Natural killer cell (primary cell): ENCODE measurements at regions not wholly inside any gene's neighbourhood (a gene's known extent, or its start where the extent isn't known, plus 50 kb on each side); places are given as distances from the start of the nearest gene placed in this dataset.

Experiments
- ATAC-seq, 3 donors: fragments of 150-1000 bp in 2 of 3; fragments of 200-7000 bp in 1 of 3; cut with Tn5 transposase; 1 replicate in 1 of 3; 2 replicates in 2 of 3; pipeline ENCODE4 v1.10.0; 2021; ENCODE audit warnings: mild to moderate bottlenecking in 2 of 3, moderate library complexity in 2 of 3
- DNase-seq, 2 donors: peaks; one replicate each; pipeline versions ENCODE4 v3.0.0 to v3.0.0-alpha.2; 2013 to 2021; ENCODE audit warnings: mixed read lengths in 1 of 2
- H3K27ac ChIP-seq: one replicate; pipeline ENCODE4 v1.5.1; 2013; ENCODE audit warnings: mild to moderate bottlenecking, low read length
- H3K27me3 ChIP-seq: one replicate; pipeline ENCODE4 v1.6.1; 2013; ENCODE audit warnings: low read length; ENCODE audit not compliant: control insufficient read depth, insufficient read depth
- H3K36me3 ChIP-seq: one replicate; pipeline ENCODE4 v1.6.1; 2013; ENCODE audit warnings: low read length; ENCODE audit not compliant: control insufficient read depth, insufficient read depth
- H3K4me1 ChIP-seq: one replicate; pipeline ENCODE4 v1.6.1; 2013; ENCODE audit warnings: low read length; ENCODE audit not compliant: control insufficient read depth, insufficient read depth
- H3K4me3 ChIP-seq: one replicate; pipeline ENCODE4 v1.5.1; 2013; ENCODE audit warnings: low read length
- H3K9me3 ChIP-seq: one replicate; pipeline ENCODE4 v1.6.1; 2013; ENCODE audit warnings: low read length; ENCODE audit not compliant: control insufficient read depth, insufficient read depth
- H3K27ac Mint-ChIP-seq, 2 donors: one replicate each; pipeline ENCODE4 v1.8.0; 2022; ENCODE audit warnings: mild to moderate bottlenecking in 2 of 2, mixed read lengths in 2 of 2, moderate library complexity in 1 of 2
- H3K27me3 Mint-ChIP-seq, 2 donors: one replicate each; pipeline ENCODE4 v1.8.0; 2022; ENCODE audit warnings: low read depth in 2 of 2, mixed read lengths in 2 of 2
- H3K36me3 Mint-ChIP-seq: one replicate; pipeline ENCODE4 v1.8.0; 2022; ENCODE audit warnings: mixed read lengths
- H3K4me1 Mint-ChIP-seq, 2 donors: one replicate each; pipeline ENCODE4 v1.8.0; 2022; ENCODE audit warnings: mixed read lengths in 2 of 2
- H3K4me3 Mint-ChIP-seq: one replicate; pipeline ENCODE4 v1.8.0; 2022; ENCODE audit warnings: mild to moderate bottlenecking, moderate library complexity, mixed read lengths
- H3K9me3 Mint-ChIP-seq, 2 donors: one replicate each; pipeline ENCODE4 v1.8.0; 2022; ENCODE audit warnings: mixed read lengths in 2 of 2
- WGBS: methylation state at CpG from one replicate; pipeline ENCODE4 v1.1.7; 2013; ENCODE audit warnings: missing lambda C conversion rate; ENCODE audit not compliant: insufficient coverage; 5-methylcytosine and 5-hydroxymethylcytosine counted together
- intact Hi-C: fragments of 100-400 bp; cut with micrococcal nuclease; formaldehyde crosslinking; loops from one replicate; pipeline ENCODE4 v1.14.2; 2022
- TF ChIP-seq, protein P1 (sequence below): fragments of 200-600 bp; IDR thresholded peaks from one replicate; pipeline ENCODE4 v1.8.0; 2022; ENCODE audit warnings: antibody characterized with exemption

DNA sequence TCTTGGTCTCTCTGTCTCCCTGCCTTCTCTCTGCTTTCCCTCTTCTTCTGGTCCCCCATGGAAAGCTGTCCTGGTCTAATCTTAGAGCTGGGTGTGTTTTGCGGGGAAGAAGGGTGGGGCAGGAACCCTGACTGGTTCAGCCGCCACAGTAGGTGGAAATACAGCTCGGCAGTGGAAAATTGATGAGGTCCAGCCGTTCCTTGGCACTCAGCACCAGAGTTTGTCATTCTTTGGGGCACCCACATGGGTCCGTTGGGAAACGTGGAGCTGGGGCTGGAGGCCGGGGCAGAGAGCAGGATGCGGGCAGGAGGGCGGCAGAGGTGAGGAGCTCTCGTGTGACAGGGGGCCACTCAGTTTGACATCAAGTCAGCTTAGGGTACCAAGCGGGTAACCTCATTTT lies 364.2 kb upstream of the AMELY start:
- 4% methylated on average over 11 of the region's 11 CpGs for WGBS
- no peaks in the 10 kb centered on the region for H3K27me3 ChIP-seq
- H3K4me3 ChIP-seq: peak overlapping the region; percentile 74
- Mint-ChIP-seq H3K27me3 (no peaks in the 10 kb centered on the region), H3K27ac (peak overlapping the region in 1 of 2 donors; percentile 98), H3K4me3 (no peak overlapping the region), H3K36me3 (no peaks in the 10 kb centered on the region), H3K4me1 (peaks cover 0 to 36% of the 10 kb centered on the region in 2 donors), H3K9me3 (no peaks in the 10 kb centered on the region)
- peaks cover 63% of the 10 kb centered on the region for H3K4me1 ChIP-seq
- DNase-seq (peak in 1 of 2 donors; percentile 21), ATAC-seq (no peak)
- H3K36me3 ChIP-seq: no peaks in the 10 kb centered on the region
- H3K27ac ChIP-seq: peak overlapping the region; percentile 86
- intact Hi-C loops: no loop called here
- TF ChIP-seq, protein P1, sequence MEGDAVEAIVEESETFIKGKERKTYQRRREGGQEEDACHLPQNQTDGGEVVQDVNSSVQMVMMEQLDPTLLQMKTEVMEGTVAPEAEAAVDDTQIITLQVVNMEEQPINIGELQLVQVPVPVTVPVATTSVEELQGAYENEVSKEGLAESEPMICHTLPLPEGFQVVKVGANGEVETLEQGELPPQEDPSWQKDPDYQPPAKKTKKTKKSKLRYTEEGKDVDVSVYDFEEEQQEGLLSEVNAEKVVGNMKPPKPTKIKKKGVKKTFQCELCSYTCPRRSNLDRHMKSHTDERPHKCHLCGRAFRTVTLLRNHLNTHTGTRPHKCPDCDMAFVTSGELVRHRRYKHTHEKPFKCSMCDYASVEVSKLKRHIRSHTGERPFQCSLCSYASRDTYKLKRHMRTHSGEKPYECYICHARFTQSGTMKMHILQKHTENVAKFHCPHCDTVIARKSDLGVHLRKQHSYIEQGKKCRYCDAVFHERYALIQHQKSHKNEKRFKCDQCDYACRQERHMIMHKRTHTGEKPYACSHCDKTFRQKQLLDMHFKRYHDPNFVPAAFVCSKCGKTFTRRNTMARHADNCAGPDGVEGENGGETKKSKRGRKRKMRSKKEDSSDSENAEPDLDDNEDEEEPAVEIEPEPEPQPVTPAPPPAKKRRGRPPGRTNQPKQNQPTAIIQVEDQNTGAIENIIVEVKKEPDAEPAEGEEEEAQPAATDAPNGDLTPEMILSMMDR: no peak
- no peaks in the 10 kb centered on the region for H3K9me3 ChIP-seq

DNA sequence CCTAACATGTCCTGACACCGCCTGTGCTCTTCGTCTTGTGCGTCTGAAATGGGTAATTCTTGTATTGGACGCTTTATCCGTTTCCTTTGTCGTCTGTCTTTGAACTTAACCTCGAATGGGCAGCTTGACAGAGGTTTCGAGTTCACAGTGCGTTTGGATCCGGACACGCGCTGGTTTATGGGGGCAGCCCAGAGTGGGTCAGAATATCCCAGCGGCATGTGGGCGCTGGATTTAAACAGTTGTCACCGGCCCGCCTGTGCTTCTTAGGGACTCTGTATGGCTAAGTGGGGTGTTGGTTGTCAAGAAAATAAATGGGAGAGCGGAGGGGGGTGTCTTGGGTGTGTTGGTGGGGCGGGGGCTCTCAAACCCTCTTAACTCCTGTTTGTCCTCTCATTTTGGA lies 363.5 kb upstream of the AMELY start:
- peak overlapping the region in 1 of 2 donors; percentile 98 for H3K27ac Mint-ChIP-seq
- peak overlapping the region; percentile 86 for H3K27ac ChIP-seq
- ATAC-seq: no peak
- H3K36me3 ChIP-seq: no peaks in the 10 kb centered on the region
- no peaks in the 10 kb centered on the region for H3K9me3 ChIP-seq
- no peaks in the 10 kb centered on the region for H3K9me3 Mint-ChIP-seq
- H3K36me3 Mint-ChIP-seq: no peaks in the 10 kb centered on the region
- H3K27me3 Mint-ChIP-seq: no peaks in the 10 kb centered on the region
- H3K27me3 ChIP-seq: no peaks in the 10 kb centered on the region
- H3K4me3 Mint-ChIP-seq: no peak overlapping the region
- WGBS: under 1% methylated on average over 16 of the region's 18 CpGs
- peak in 1 of 2 donors; percentile 28 for DNase-seq
- H3K4me1 Mint-ChIP-seq: peaks cover 0 to 33% of the 10 kb centered on the region in 2 donors
- TF ChIP-seq, protein P1: no peak
- intact Hi-C loops: no loop called here
- peak overlapping the region; percentile 74 for H3K4me3 ChIP-seq
- peaks cover 59% of the 10 kb centered on the region for H3K4me1 ChIP-seq

DNA sequence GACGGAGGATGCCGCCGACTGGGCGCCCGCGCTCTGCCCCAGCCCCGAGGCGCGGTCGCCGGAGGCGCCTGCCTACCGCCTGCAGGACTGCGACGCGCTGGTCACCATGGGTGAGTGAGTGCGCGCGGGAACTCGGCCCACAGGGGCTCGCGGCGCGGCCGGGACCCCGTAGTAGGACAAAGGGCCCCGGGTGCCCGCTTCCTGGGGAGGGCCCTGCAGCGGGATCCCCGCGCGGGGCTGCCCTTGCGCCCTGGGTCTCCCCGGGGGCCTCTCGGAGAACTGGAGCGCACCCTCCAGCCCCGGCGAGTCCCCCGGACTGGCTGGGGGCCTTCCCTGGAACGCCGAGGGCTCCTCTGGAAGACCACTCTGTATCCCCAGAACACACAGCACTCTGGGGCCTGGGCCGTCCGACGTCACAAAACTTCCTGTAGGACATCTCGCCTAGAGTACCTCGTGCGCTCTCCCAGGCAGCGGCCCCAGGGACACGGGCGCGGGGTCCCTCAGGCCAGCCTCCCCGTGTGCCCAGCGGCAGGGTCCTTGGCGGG lies 362.9 kb upstream of the AMELY start:
- intact Hi-C loops: no loop called here
- TF ChIP-seq, protein P1: no peak
- Histone ChIP-seq H3K36me3 (no peaks in the 10 kb centered on the region), H3K27me3 (no peaks in the 10 kb centered on the region), H3K9me3 (no peaks in the 10 kb centered on the region), H3K27ac (peak overlapping the region; percentile 86), H3K4me3 (peak overlapping the region; percentile 74), H3K4me1 (peaks cover 53% of the 10 kb centered on the region)
- no peaks in the 10 kb centered on the region for H3K27me3 Mint-ChIP-seq
- DNase-seq: peak; percentile 30 to 35
- H3K27ac Mint-ChIP-seq: peak overlapping the region in 1 of 2 donors; percentile 98
- no peaks in the 10 kb centered on the region for H3K9me3 Mint-ChIP-seq
- H3K4me1 Mint-ChIP-seq: peaks cover 0 to 27% of the 10 kb centered on the region in 2 donors
- peak in 2 of 3 donors; percentile 2 to 3 for ATAC-seq
- under 1% methylated on average over 54 of the region's 54 CpGs for WGBS
- no peaks in the 10 kb centered on the region for H3K36me3 Mint-ChIP-seq
- H3K4me3 Mint-ChIP-seq: no peak overlapping the region
